Activated CD4-positive, CD25-positive, alpha-beta regulatory T cell treated with anti-CD3 and anti-CD28 coated beads, Interleukin-2, amount 50 U/mL, for 16 hours (primary cell): ENCODE measurements at regions not wholly inside any gene's neighbourhood (a gene's known extent, or its start where the extent isn't known, plus 50 kb on each side); places are given as distances from the start of the nearest gene placed in this dataset.

ENCODE experiments used
- DNase-seq: peaks from one replicate; pipeline ENCODE4 v3.0.0-alpha.2; 2020; ENCODE audit warnings: low read depth, low spot score

DNA sequence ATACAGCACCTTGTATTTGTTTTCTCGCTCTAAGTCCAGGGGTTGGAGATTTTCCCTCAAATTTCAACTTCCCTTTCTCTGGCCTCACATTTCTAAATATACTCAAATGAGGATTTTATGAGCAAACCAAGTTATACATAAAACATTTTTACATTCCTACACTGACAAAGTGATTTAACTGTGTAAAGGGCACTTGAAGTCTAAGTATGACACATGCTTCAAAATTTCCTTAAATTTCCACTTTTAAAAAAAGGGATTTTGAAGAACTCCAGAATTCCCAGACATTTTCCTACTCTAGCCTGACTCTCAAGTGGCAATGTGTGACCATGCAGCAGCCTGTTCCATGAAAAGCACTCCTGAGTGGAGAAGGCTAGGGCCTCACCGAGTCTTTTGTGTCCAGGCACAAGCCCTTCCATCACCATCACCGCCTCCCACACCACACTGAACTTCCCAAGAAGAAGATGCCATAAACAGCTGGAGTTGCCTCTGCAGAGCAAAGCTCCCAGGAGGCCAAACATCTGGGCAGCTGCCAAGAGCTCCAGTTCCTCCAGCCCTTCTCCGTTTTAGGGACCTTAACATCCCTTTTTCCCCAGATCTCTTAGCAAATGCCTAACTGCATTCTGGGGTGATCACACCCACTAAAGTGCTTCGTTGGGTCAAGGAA lies 68.9 kb downstream of the NCR2 start:
- DNase-seq: no peak

GRCh38 chr6:41405941-41406727 lies 70.7 kb downstream of the NCR2 start:
- DNase-seq: no peak

DNA sequence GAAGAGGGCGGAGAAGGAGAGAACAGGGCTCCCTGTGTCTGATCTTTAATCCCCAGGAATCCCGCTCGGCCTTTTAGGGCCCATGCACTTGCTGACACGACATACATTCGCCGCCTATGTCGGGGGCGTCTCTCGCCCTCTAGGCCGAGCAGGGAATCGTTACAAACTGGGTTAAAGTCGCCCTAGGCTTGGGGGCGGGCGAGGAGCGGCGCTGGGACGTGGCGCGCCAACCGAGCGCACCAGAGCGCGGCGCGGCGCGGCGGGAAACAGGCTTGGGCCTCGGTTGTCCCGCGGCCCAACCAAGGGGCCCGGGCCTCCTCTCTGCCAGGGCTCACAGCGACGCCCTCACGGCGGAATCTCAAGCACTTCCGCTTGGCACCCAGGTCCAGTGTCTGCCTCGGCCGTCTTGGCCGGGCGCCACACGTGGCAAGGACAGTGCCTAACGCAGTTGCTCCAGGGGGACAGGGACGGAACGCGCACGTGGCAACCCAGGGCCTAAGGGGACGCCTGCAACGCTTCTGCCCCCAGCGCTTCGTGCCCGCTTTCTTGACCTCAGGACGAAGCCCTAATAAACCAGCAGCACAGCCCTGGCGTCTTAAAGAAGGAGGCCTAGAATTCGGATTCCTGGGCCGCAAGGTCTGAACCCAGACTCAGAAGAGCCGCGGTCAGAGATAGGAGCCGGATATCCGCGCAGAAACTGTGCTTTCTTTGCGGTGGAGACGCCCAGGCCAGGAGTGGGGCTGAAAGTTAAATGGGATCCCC lies 71.5 kb downstream of the NCR2 start:
- DNase-seq: no peak

GRCh38 chr6:41408576-41408975 lies 73.2 kb downstream of the NCR2 start:
- DNase-seq: no peak

- DNase-seq: no peak
Observed at GRCh38 chr6:41408982-41409381, 73.6 kb downstream of the NCR2 start.

GRCh38 chr6:41409489-41409888 lies 74.1 kb downstream of the NCR2 start:
- DNase-seq: no peak

DNA sequence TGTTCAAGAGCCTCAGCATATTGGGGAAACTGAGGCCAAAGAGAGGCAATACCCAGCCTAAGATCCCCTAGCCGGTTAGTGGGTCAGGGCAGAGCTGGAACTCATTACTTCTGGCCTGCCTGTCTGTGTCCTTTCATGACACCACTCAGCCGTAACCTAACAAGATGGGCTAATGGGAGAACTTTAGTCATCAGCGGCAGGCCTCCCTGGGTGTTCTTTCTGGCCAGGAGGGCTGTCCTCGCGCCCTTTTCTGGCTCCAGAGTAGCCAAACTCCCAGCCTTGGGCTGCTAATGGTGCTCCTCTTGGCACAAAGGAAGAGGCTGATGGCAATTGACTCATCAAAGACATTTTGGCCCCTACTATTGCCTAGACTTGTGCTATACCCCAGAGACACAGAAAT lies 76.6 kb downstream of the NCR2 start:
- no peak for DNase-seq

DNA sequence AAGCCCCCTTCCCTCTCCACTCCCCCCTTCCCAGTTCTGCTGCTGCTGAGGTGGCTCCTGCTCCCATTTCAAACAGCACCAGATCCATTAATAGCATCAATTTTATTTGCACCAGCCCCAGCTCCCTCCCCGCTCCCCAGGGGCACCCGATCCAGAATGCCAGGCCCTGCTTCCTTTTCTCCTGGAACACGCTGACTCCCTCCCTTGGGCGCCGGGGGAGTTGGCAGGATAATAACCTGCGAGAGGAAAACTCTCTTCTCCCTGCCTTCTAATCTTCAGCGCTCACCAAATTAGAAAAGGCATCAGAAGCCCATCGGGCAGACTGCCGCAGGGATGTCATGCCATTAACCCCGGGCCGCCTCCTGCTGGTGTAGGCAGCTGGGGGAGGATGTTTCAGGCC lies 77.8 kb downstream of the NCR2 start:
- DNase-seq: no peak

GRCh38 chr6:41416501-41416837 lies 81.1 kb downstream of the NCR2 start:
- DNase-seq: no peak

DNA sequence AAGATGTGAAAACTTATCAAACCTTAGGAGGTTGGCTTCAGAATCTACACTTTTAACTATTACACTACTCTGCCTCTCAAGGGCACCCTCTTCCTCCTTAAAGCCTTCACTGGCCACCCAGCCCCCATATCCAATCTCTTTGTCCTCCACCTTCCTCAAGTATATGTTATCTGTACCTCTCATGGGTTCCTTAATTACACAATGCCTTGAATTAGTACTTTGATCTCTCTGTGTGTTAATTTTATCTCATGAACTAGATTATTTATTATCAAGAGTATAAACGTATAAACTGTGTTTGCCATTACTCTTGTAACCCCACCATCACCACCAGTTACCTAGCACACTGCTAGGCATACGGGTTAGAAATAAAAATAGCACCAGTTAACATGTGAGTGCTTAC lies 83.3 kb downstream of the NCR2 start:
- no peak for DNase-seq

GRCh38 chr6:41419385-41419784 lies 84.0 kb downstream of the NCR2 start:
- no peak for DNase-seq

GRCh38 chr6:41420186-41420585 lies 84.8 kb downstream of the NCR2 start:
- DNase-seq: no peak

GRCh38 chr6:41422161-41422560 lies 86.8 kb downstream of the NCR2 start:
- DNase-seq: no peak

DNA sequence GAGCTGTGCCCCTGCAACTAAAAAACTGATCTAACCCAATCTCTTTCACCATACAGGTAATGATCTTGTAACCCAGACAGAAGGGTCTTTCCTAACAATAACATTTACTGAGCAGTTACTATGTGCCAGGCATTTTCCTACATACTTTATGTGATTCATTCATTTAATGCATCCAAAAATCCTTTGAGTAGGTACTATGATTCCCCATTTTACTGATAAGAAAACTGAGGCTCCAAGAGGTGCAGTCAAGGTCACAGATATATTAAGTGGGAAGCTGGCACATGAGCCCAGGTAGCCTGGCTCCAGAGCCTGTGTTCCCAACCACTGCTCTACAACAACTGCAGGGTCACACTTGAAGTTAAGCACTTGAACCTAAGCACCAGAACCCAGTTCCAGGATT lies 87.6 kb downstream of the NCR2 start:
- DNase-seq: no peak

GRCh38 chr6:41424370-41425058 lies 89.1 kb downstream of the NCR2 start:
- peak; percentile 56 for DNase-seq

DNA sequence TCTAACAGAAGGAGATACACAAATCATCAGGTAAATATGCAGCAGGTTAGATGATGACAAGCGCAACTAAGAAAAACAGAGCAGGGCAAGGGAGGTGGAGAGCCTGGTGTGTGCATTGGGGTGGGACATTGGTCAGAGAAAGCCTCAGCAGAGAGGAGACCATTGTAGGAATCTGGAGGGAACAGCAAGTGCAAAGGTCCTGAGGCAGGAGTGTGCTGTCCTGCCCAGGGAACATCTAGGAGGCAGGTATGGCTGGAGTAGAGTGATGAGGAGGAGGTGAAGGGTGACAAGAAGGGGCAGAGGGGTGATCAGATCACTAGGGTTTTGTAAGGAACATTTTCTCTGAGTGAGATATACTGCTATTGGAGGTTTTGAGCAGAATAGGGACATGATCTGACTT lies 90.1 kb downstream of the NCR2 start:
- DNase-seq: no peak

DNA sequence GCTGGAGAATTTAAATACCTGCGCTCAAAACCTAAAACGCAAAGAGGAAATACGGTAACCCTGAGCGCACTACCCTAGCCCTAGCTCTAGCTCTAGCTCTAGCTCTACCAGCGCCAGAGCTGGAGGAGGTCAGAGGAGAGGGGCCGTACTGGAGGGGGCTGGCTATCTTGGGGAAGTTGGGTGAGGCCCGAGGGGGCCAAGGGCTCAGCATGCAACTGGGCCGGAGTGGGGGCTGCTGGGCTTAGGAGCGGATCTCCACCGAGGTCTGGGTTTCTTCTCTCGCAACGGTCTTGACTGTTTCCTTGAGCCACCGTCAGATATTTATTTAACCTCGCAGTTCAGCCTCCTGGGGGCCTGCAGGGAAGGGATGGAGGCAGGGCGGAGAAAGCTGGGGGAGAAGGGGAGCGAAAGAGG lies 91.0 kb downstream of the NCR2 start:
- no peak for DNase-seq

DNA sequence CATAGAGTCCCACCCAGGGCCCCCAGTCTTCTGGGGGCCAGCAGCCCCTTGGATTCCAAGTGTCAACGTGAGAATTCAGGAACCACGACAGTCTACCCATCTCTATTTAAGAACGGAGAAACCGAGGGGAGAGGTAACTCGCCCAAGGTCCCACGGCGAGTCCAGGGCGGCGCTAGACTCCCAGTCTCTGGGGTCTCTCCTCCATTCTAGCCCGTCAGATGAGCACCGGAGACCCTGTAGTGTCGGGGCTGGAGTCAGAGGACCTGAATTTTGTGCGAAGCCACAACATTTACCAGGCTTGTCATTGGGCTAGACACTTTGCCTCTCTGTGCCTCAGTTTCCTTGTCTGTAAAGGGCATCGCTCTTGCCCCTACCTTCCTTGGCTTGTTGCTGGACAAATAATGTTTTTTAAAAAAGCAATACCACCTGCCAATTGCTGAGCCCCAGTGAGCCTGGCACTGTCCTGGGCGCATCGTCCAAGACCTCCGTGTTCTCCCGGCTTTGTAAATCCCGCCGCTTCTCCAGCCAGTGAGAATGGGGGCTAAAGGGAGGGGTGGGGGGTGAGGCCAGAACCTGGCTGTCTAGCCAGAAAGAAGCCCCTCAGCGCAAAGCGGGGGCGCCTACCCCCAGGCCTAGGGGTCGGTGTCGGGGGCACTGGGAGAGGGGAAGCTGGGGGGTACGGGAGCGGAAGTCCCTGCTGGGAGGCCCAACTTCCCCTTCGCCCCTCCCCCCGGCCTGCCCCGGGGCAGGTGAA lies 91.7 kb downstream of the NCR2 start:
- DNase-seq: no peak

DNA sequence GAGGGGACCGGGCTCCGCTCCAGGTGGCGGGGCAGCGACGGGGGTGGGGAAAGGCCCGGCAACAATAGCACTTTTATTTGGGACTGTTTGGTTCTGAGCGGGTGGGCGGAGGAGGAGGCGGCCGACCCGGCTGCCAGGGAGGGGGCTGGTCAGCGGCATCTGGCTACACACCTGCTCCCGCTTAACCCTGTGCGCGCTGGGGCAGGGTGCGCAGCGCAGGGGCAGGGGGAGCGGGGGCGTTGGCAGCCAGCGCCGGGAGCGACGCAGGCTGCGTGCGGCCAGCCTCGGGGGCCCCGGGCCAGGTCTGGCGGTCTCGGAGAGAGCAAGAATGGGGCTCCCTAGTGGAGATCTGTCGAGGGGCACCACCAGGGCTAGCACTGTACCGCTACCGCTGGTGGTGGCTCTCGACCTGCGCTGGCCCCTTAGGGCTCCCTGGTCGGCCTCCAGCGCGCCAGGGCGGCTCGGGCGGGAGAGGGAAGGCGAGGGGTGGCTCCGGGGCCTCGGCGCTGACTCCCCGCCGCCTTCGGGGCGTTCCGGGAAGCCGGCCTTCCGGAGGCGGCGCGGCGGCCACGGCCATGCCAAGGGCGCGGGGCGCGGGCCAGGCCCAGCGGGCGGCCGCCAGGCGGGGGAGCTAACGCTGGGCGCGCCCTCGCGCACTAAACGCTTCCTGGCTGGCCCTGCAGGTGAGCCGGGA lies 92.4 kb downstream of the NCR2 start:
- no peak for DNase-seq

DNA sequence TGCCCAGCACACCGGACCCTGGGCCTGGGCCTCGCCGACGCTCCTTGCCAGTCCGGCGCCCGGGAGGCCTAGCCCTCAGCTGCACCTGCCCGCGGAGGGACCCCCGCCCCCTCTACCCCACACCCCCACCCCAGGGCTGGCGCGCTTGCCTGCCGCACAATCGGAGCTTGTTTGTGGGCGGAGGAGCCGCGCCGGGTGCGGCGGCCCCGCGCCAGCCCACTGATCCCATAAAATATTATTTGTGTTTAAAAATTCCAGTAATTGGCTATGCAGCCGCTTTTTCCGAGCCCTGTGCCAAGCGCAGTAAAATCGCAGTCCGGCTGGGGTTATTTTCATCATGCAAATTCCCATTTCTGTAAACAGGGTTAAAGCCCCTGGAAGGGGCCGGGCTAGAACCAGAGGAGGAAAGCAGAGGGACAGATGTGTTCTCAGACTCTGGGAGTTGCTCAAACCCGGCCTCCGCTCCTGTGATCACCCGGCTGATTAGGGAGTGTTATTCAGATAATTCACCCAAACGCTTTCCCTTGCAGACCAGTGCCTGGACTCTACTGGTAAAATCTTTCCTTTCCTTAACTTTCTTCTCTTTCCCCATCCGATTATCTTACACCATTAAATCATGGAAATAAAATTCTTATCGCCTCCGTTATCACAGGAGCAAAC lies 93.1 kb downstream of the NCR2 start:
- no peak for DNase-seq
